H9 (cell line): ENCODE measurements at regions not wholly inside any gene's neighbourhood (a gene's known extent, or its start where the extent isn't known, plus 50 kb on each side); places are given as distances from the start of the nearest gene placed in this dataset.
A peak's percentile ranks its signal among the peaks of the same experiment; 100 is the strongest.

Source experiments
- DNase-seq: peaks from one replicate; pipeline ENCODE4 v3.0.0-alpha.2; 2017
- H2AFZ ChIP-seq: one replicate; pipeline ENCODE4 v1.6.1; 2013; ENCODE audit warnings: mild to moderate bottlenecking, low read length, control low read depth, moderate library complexity
- H2AK5ac ChIP-seq: 2 replicates; pipeline ENCODE4 v1.6.1; 2013; ENCODE audit warnings: low read length, control low read depth, mixed read lengths; ENCODE audit not compliant: insufficient read length
- H2BK120ac ChIP-seq: one replicate; pipeline ENCODE4 v1.6.1; 2013; ENCODE audit warnings: low read depth, mild to moderate bottlenecking, low read length, control low read depth, inconsistent platforms; ENCODE audit not compliant: poor library complexity, severe bottlenecking
- H2BK12ac ChIP-seq: 2 replicates; pipeline ENCODE4 v1.6.1; 2013; ENCODE audit warnings: low read length, control low read depth, mixed read lengths, low read depth; ENCODE audit not compliant: insufficient read length
- H2BK15ac ChIP-seq: 2 replicates; pipeline ENCODE4 v1.6.1; 2013; ENCODE audit warnings: low read depth, low read length, control low read depth
- H2BK20ac ChIP-seq: one replicate; pipeline ENCODE4 v1.6.1; 2013; ENCODE audit warnings: low read depth, mild to moderate bottlenecking, low read length, control low read depth, inconsistent platforms; ENCODE audit not compliant: poor library complexity, severe bottlenecking
- H2BK5ac ChIP-seq: 2 replicates; pipeline ENCODE4 v1.6.1; 2013; ENCODE audit warnings: low read length, control low read depth, mixed read lengths; ENCODE audit not compliant: insufficient read length
- H3K14ac ChIP-seq: 2 replicates; pipeline ENCODE4 v1.6.1; 2013; ENCODE audit warnings: low read length, control low read depth; ENCODE audit not compliant: insufficient read depth
- H3K18ac ChIP-seq: 2 replicates; pipeline ENCODE4 v1.6.1; 2013; ENCODE audit warnings: low read depth, mild to moderate bottlenecking, mixed read lengths, low read length, control low read depth; ENCODE audit not compliant: insufficient read length
- H3K23ac ChIP-seq: 2 replicates; pipeline ENCODE4 v1.6.1; 2013; ENCODE audit warnings: low read length, control low read depth, mixed read lengths, low read depth; ENCODE audit not compliant: insufficient read length
- H3K23me2 ChIP-seq: 2 replicates; pipeline ENCODE4 v1.6.1; 2013; ENCODE audit warnings: low read depth, mild to moderate bottlenecking, mixed read lengths, low read length, control low read depth; ENCODE audit not compliant: insufficient read length, poor library complexity, severe bottlenecking
- H3K27ac ChIP-seq: 2 replicates; pipeline ENCODE4 v1.5.1; 2013; ENCODE audit warnings: low read length, control low read depth, mixed read lengths, low read depth; ENCODE audit not compliant: insufficient read length
- H3K27me3 ChIP-seq: 2 replicates; pipeline ENCODE4 v1.6.1; 2013; ENCODE audit warnings: low read length, control low read depth, inconsistent platforms; ENCODE audit not compliant: insufficient read depth
- H3K4ac ChIP-seq: 2 replicates; pipeline ENCODE4 v1.6.1; 2013; ENCODE audit warnings: low read depth, mild to moderate bottlenecking, control low read depth, inconsistent platforms, low read length, moderate library complexity
- H3K4me1 ChIP-seq: 2 replicates; pipeline ENCODE4 v1.6.1; 2013; ENCODE audit warnings: low read length, control low read depth, inconsistent platforms; ENCODE audit not compliant: insufficient read depth
- H3K4me2 ChIP-seq: 2 replicates; pipeline ENCODE4 v1.6.1; 2013; ENCODE audit warnings: low read length, control low read depth, mixed read lengths; ENCODE audit not compliant: insufficient read length, insufficient read depth
- H3K56ac ChIP-seq: 2 replicates; pipeline ENCODE4 v1.6.1; 2013; ENCODE audit warnings: low read depth, mild to moderate bottlenecking, mixed read lengths, low read length, control low read depth; ENCODE audit not compliant: insufficient read length
- H3K79me1 ChIP-seq: 2 replicates; pipeline ENCODE4 v1.6.1; 2013; ENCODE audit warnings: low read depth, mild to moderate bottlenecking, moderate library complexity, low read length, control low read depth, inconsistent platforms; ENCODE audit not compliant: insufficient read depth, poor library complexity, severe bottlenecking
- H3K79me2 ChIP-seq: 2 replicates; pipeline ENCODE4 v1.6.1; 2013; ENCODE audit warnings: low read length, control low read depth, inconsistent platforms; ENCODE audit not compliant: insufficient read depth
- H3K9ac ChIP-seq: 2 replicates; pipeline ENCODE4 v1.6.1; 2013; ENCODE audit warnings: low read length, control low read depth, mixed read lengths; ENCODE audit not compliant: insufficient read length; ENCODE audit errors: extremely low read depth
- H3K9me3 ChIP-seq: one replicate; pipeline ENCODE4 v1.6.1; 2013; ENCODE audit warnings: low read depth, low read length, inconsistent platforms; ENCODE audit not compliant: control insufficient read depth
- H3T11ph ChIP-seq: one replicate; pipeline ENCODE4 v1.6.1; 2013; ENCODE audit warnings: mild to moderate bottlenecking, low read length, control low read depth, inconsistent platforms
- H4K20me1 ChIP-seq: one replicate; pipeline ENCODE4 v1.6.1; 2013; ENCODE audit not compliant: control insufficient read depth, insufficient read length, insufficient read depth
- H4K5ac ChIP-seq: 2 replicates; pipeline ENCODE4 v1.6.1; 2013; ENCODE audit warnings: low read depth, mild to moderate bottlenecking, mixed read lengths, low read length, control low read depth; ENCODE audit not compliant: insufficient read length
- H4K8ac ChIP-seq: replicated peaks from 2 replicates; pipeline ENCODE4 v1.6.1; 2013; ENCODE audit warnings: low read length, control low read depth, mixed read lengths, low read depth; ENCODE audit not compliant: insufficient read length
- H4K91ac ChIP-seq: 2 replicates; pipeline ENCODE4 v1.6.1; 2013; ENCODE audit warnings: low read depth, mild to moderate bottlenecking, moderate library complexity, mixed read lengths, low read length, control low read depth; ENCODE audit not compliant: insufficient read length
- H3K27ac Mint-ChIP-seq, 3 experiments: 2 replicates in 2 of 3; 3 replicates in 1 of 3; pipeline ENCODE4 v1.8.0; 2020 to 2021; ENCODE audit warnings: mixed read lengths in 3 of 3, mild to moderate bottlenecking in 1 of 3, moderate library complexity in 1 of 3
- H3K27me3 Mint-ChIP-seq: 2 replicates; pipeline ENCODE4 v1.8.0; 2021; ENCODE audit warnings: low read depth, mild to moderate bottlenecking, moderate library complexity, mixed read lengths
- H3K36me3 Mint-ChIP-seq, 3 experiments: 2 replicates in 2 of 3; 3 replicates in 1 of 3; pipeline ENCODE4 v1.8.0; 2020 to 2021; ENCODE audit warnings: low read depth in 3 of 3, mixed read lengths in 3 of 3; ENCODE audit not compliant: insufficient read depth in 1 of 3
- H3K4me1 Mint-ChIP-seq, 2 experiments: 2 replicates each; pipeline ENCODE4 v1.8.0; 2020; ENCODE audit warnings: mixed read lengths in 2 of 2
- H3K4me3 Mint-ChIP-seq, 2 experiments: 2 replicates in 1 of 2; 3 replicates in 1 of 2; pipeline ENCODE4 v1.8.0; 2020 to 2021; ENCODE audit warnings: mild to moderate bottlenecking in 2 of 2, mixed read lengths in 2 of 2, moderate library complexity in 1 of 2
- H3K9me3 Mint-ChIP-seq, 2 experiments: 2 replicates in 1 of 2; 3 replicates in 1 of 2; pipeline ENCODE4 v1.8.0; 2020; ENCODE audit warnings: mild to moderate bottlenecking in 2 of 2, mixed read lengths in 2 of 2, moderate library complexity in 1 of 2
- CTCF ChIP-seq: fragments of 200-600 bp; sonication (generic); conservative IDR thresholded peaks from 3 replicates; pipeline ENCODE4 v1.8.0; 2021; ENCODE audit warnings: antibody characterized with exemption, mild to moderate bottlenecking
- WGBS: extraction: QIAGEN DNeasy Blood & Tissue Kit; methylation state at CpG from one replicate; pipeline ENCODE4 v1.1.7; 2013; ENCODE audit warnings: missing lambda C conversion rate, low lambda C conversion rate, mixed read lengths; ENCODE audit not compliant: insufficient read length; ENCODE audit errors: extremely low coverage; 5-methylcytosine and 5-hydroxymethylcytosine counted together

GRCh38 chr6:11370191-11371018, 137.9 kb upstream of the NEDD9 start:
- H3K27me3 Mint-ChIP-seq: peaks cover 3% of the 10 kb centered on the region; the same call in 1 of the 2 replicates
- Histone ChIP-seq H3K9me3 (no peaks in the 10 kb centered on the region), H3K9ac (no peak overlapping the region), H3K23me2 (no peaks in the 10 kb centered on the region), H2BK120ac (no peak overlapping the region), H2BK5ac (no peak overlapping the region), H3K18ac (no peak overlapping the region), H2BK12ac (no peak overlapping the region), H2BK20ac (no peak overlapping the region), H2BK15ac (no peak overlapping the region), H3K14ac (no peak overlapping the region; the same call in 1 of the 2 replicates), H3K23ac (no peak overlapping the region), H4K8ac (no peak overlapping the region), H2AFZ (no peak overlapping the region), H4K91ac (no peak overlapping the region), H2AK5ac (no peak overlapping the region), H4K5ac (no peak overlapping the region), H3K79me2 (0 out of 2 replicates have a peak, but pooled peaks cover 1% of the 10 kb centered on the region), H3K4me2 (no peak overlapping the region), H3K27me3 (no peaks in the 10 kb centered on the region), H3T11ph (no peak overlapping the region), H3K27ac (no peak overlapping the region), H3K4ac (no peak overlapping the region), H3K4me1 (no peaks in the 10 kb centered on the region), H3K56ac (no peak overlapping the region), H4K20me1 (no peaks in the 10 kb centered on the region), H3K79me1 (no peaks in the 10 kb centered on the region)
- peaks cover 1 to 2% (median 1%) of the 10 kb centered on the region in 3 experiments; a peak in 2 of 7 replicates for H3K36me3 Mint-ChIP-seq
- H3K9me3 Mint-ChIP-seq: peaks cover 0 to 2% of the 10 kb centered on the region in 2 experiments; a peak in 2 of 5 replicates
- H3K4me1 Mint-ChIP-seq: peaks cover 27% of the 10 kb centered on the region in 2 experiments
- H3K27ac Mint-ChIP-seq: peak overlapping the region in 1 of 3 experiments; percentile 7; a peak in 1 of 7 replicates
- DNase-seq: no peak
- WGBS: no CpG with 5 or more reads among the region's 24 CpGs
- no peak for TF ChIP-seq CTCF
- H3K4me3 Mint-ChIP-seq: no peak overlapping the region
